ENCODE measurements at regions not wholly inside any gene's neighbourhood (a gene's known extent, or its start where the extent isn't known, plus 50 kb on each side); places are given as distances from the start of the nearest gene placed in this dataset.
A peak's percentile ranks its signal among the peaks of the same experiment; 100 is the strongest.

DNA sequence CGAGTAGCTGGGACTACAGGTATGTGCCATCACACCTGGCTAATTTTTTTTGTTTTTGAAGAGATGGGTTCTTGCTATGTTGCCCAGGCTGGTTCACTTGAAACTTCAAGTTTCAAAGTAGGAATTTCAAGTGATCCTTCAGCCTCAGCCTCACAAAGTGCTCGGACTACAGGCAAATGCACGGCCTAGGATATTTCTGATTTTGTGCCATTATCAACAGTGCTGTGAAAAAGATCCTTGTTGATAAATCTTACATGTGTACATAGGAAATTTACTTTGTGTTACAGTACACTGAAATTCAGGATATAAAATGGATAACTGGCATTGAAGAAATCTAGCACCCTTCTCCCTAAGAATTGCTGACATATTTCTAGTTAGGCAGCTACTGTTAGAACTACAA is 184.6 kb upstream of the PRDM1 start:
- no peak for DNase-seq

DNA sequence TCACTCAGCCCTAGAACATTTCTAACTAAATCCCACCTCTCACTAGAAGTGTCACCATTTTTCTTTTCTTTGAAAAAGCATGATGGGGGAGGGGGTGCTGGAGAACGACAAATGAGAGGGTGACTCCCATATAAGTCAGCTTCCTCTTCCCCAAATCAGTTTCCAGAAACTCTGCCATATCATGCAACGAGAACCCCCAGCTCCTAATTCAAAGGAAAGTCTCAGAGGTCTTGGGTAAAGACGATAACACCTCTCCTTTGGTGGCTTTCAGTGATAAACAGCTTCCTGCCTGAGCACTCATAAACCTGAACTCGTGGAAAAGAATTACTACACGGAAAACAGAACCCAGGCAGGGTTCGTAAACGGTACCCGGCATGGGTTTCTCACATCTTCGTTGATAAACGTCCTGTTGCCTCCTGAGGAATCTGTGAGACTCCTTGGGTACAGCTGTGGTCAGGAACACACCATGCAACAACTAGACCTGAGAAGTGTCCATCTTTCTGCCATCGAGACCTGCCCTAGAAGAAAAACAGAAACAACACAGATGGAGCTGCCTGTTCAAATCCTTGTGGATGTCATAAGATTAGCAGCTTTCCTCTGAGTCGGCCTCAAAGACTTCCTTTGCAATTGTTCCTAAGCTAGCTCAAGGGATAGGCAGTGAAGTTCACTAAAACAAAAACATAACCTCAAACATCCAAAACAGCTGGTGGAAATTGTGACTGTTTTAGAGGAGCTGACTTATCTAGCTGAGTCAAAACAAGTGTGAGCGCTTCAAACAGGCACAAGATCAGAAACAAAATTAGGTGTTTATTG is 185.8 kb upstream of the PRDM1 start:
- no peak for DNase-seq

DNA sequence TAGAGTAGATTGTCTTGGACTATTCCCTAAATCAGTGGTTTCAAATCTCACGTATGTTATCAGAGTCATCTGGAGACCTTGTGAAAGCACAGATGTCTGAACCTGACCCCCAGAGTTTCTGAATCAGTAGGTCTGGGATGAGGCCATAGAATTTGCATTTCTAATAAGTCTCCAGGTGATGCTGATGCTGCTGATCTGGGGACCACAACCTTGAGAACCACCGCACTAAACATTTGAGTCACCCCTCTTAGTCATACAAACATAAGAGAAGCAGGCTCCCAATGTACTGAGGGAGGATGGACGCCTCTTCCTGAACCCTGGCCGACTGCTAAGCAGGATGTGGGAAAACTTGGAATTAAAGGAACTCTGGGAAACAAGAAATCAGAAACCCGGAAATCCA is 187.8 kb upstream of the PRDM1 start:
- no peak for DNase-seq

DNA sequence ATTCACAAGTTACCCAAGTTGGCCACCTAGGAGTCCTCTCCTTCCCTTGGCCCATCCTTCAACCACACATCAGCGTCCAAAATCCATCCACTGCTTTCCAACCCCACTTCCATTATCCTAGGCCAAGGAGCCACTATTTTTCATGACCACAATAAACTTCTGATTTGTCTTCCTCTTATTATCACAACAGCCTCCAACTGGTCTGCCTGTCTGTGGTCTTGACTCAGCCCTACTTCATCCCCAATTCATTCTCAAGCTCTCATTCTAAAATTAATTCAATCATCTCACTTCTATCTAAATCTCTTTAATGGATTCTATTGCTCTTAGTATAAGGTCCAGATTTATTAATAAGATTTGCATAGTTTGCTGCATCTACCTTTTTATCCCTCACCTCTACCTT is 189.0 kb upstream of the PRDM1 start:
- no peak for DNase-seq

DNA sequence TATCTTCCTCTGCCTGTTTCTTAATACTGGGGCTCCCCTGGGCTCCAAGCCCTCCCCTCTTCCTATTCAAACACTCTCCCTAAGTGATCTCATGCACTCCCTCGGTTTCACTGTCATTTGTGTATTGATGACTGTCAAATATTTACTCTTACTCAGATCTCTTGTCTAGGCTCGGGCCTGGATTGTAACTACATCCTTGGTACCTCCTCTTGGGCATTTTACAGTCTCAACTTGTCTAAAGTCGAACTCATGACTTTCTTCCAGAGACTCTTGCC is 189.4 kb upstream of the PRDM1 start:
- DNase-seq, result no peak

- no peak for DNase-seq
These were observed 189.9 kb upstream of the PRDM1 start for GRCh38 chr6:105896052-105896820.

DNA sequence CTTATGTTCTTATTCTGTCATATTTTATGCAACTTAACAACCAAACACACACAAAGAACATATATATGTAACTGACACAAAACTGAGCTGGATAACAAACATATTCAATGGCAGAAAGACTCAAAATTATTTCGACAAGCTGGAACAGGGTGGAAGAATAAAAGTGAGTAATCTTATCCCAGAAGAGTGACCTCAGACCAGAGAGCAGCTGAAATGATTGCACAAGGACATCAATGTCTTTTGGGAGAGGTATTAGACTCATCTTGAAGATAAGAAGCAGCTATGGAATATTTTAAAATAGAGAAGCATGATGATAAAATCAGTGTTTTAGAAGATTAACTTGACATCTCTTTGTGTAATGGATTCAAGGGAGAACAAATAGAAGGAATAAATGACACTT is 191.6 kb upstream of the PRDM1 start:
- DNase-seq, result no peak

DNA sequence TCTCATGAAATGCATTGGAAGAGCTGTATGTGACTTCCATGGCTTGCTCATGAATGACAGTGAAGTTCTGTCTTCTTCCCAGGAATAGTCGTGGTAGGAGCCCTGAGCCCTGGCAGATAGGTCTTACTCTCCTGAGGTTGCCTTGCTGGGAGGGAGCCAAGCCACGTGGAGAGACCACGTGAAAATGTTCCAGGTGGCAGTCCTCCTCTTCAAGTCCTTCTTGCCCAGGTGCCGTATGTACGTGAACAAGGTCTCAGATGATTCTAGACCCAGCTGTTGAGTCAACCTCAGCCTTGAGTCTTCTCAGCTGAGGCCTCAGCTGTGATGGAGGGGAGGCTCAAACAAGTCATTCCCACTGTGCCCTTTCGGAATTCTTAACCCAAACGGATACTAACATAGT is 192.4 kb upstream of the PRDM1 start:
- no peak for DNase-seq

- no peak for DNase-seq
These were observed 193.4 kb upstream of the PRDM1 start for GRCh38 chr6:105892577-105893262.

DNA sequence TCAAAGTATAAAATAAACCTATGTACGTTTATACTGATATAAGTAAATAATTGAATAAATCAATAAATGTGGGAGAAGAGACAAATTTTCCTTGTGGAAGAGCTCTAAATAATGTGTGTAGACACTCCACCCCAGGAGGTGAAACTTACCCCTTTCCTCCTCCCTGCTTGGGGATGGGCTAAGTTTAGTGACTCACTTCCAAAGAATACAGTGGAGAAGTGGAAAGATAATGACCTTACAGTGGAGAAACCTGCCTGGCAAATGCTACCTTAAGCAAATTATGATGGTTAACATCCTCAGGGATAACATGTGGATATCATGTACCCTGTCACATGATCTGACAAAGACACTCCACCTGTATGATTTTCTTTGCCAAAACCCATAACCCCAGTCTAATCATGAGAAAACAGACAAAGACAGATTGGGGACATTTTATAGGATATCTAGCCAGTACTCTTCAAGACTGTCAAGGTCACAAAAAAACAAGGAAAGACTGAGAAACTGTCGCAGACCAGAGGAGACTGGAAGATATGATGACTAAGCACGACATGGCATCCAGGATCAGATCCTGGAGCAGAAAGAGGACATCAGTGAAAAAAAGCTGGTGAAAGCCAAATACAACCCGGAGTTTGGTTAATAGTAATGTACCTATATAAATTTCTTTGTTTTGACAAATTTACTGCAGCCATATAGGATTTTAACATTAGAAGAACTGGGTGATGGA is 195.5 kb upstream of the PRDM1 start:
- no peak for DNase-seq

- DNase-seq, result no peak
These were observed 196.2 kb upstream of the PRDM1 start for GRCh38 chr6:105889902-105890301.

DNA sequence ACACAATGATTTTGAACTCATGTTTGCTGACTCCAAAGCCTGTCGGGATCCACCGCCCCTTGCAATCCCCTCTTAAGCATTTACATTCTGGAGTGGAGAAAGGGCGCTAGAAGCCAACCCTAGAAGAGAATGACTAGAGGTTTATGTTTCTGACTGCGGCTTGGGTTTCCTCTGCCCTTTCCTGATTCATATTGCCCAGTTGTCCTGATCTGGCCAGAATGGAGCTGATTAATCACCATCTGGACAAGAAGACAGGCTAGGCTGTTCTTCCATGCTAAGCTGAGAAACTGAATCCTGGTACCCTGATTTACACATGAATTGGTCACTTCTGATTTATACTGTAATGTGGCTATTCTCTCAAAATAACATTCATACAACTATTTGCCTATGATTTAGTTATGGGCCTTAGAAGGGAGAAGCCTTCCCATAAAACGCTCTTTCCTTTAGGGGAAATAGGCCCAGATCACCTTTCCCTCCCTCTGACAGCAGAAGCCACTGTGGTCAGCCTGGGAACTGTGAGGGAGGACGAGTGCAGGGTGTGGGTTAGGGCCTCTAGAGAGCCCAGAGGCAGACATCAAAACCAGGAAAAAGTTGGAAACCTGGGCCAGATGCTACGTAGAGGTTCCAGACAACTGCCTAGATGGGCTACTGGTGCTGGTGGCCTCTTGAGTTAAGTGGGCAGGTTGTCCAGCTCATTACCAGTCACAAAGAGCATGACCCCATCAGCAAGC is 199.2 kb upstream of the PRDM1 start:
- DNase-seq, result no peak

- DNase-seq, result no peak
These were observed 199.9 kb upstream of the PRDM1 start for GRCh38 chr6:105886066-105886813.

DNA sequence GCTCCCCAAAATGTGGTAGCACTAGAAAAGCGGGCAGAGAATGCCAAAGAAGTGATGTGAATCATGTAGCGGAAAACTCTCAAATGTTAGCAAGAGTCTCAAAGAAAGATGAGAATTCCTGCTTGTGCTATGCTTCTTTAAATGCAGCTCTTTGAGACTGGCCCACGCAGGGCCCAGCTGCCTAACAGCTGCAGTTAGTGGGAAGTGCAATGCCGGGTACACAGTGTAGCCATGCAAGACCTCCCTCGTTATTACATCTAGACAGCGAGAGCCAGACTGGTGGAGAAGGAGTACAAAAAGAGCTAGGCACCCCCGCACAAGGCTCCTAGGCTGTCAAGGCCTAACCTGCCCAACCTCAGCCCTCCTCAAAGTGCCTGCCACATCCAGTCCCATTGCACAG is 201.7 kb upstream of the PRDM1 start:
- no peak for DNase-seq

DNA sequence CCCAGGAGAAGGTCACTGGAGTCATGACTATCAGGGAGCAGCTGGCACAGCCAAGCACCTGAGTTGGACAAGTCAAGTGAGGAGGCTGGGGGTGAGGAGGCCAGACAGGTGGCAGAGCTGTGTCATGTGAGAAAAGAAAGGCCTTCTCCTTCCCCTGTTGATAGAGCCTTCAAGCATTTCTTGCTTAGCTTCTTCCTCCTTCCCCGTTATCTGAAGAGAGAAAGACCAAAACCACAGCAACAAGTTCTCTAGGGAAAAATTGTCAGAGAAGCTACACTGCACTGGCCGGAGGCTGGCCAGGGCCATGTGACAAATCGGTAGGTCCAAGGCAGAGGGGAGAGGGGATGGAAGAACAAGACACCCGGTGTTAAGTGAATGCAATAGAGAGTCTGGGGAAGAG is 202.1 kb upstream of the PRDM1 start:
- no peak for DNase-seq

GRCh38 chr6:105882828-105883227 is 203.3 kb upstream of the PRDM1 start:
- DNase-seq, result no peak

GRCh38 chr6:105882121-105882803 is 203.9 kb upstream of the PRDM1 start:
- no peak for DNase-seq

DNA sequence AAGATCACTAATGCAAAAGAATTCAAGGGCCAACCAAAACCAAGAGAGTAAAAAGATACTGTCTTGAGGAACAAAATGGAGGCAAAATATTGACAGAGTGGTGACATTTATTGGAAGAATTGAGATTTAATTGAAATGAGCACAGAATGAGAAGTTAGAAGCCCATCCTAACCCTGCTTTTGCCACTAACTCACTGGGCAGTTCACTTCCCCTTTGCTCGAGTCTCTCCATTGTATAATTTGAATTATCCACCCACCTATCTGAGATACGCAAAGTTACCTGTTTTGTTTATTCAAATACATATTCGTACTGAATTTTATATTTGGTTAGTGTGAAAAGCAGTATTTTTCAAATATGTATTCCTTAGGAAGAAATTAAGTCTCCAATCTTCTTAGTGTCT is 204.5 kb upstream of the PRDM1 start:
- no peak for DNase-seq

DNA sequence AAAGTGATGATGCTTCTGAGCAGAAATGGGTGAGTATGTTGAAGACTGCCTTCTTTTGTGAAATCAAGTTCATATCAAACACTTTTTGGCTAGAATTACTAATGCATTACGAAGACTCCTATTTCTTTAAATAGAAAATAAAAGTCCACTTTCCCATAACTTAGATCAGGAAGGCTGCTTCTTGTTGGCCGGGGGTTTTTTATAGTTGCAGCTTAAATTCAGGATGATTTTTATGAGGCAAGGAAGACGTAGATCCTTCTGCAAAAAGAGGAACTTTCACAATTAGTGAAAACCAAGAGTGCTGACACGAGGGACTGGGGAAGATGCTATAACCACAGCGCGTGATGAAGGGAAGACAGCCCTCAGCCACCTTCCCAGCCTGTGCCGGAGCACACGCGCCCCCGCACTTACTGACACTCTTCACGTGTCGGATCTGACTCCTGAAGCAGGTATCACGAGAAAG is 206.1 kb upstream of the PRDM1 start:
- peak; percentile 30 for DNase-seq

GRCh38 chr6:105879146-105879545 is 207.0 kb upstream of the PRDM1 start:
- no peak for DNase-seq

DNA sequence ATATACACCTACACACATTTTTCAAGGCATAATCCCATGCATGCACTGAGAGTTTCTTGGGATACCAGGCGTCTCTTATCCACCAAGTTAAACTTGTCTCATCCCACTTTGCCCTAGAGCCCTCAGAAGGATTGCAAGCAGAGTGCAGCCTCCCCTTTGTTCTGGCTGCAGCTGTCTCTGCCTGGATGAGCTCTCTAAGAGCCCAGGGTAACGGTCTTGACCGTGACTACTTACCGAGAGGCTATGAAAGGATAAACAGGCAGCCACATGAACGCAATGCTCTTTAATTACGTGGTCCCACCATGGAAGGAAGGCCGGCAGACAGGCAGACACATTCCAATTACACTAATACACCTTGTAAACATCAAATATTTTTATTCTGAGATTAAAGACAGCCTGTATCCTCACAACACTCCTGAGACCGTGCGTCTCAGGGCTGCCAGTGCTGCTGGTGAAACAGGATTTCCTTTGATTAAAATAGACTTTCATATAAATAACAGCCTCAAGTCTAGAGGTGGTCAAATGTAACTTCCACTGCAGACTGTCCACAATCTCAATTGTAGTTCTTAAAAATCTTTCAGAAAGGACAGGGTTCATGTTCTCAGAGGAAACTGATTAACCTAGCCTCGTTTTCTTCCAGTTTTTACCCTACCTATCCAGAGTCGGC is 210.0 kb upstream of the PRDM1 start:
- no peak for DNase-seq
